Muscle of leg (tissue), 3 donors: ENCODE measurements at regions not wholly inside any gene's neighbourhood (a gene's known extent, or its start where the extent isn't known, plus 50 kb on each side); places are given as distances from the start of the nearest gene placed in this dataset.
"Not testable (repeated sequence)": the region's sequence is repeated elsewhere in the genome, so short reads cannot be mapped to it uniquely, and the experiment has no call there.

ENCODE experiments used
- DNase-seq: peaks from one replicate; pipeline ENCODE4 v3.0.0; 2013
- H3K27ac ChIP-seq: one replicate; pipeline ENCODE4 v1.5.1; 2013; ENCODE audit warnings: mild to moderate bottlenecking, low read length, control low read depth
- H3K27me3 ChIP-seq: one replicate; pipeline ENCODE4 v1.6.1; 2013; ENCODE audit warnings: low read length; ENCODE audit not compliant: control insufficient read depth, insufficient read depth
- H3K36me3 ChIP-seq: one replicate; pipeline ENCODE4 v1.6.1; 2013; ENCODE audit warnings: low read length; ENCODE audit not compliant: control insufficient read depth, insufficient read depth
- H3K4me1 ChIP-seq: one replicate; pipeline ENCODE4 v1.6.1; 2013; ENCODE audit warnings: low read length; ENCODE audit not compliant: control insufficient read depth, insufficient read depth
- H3K4me3 ChIP-seq: one replicate; pipeline ENCODE4 v1.5.1; 2013; ENCODE audit warnings: low read length, control low read depth
- H3K9me3 ChIP-seq: replicated peaks from 2 replicates; pipeline ENCODE4 v1.6.1; 2013; ENCODE audit warnings: low read depth, low read length; ENCODE audit not compliant: control insufficient read depth
- WGBS: methylation state at CpG from one replicate; pipeline ENCODE4 v1.1.5; 2013; ENCODE audit warnings: missing lambda C conversion rate; ENCODE audit not compliant: insufficient coverage; 5-methylcytosine and 5-hydroxymethylcytosine counted together

DNA sequence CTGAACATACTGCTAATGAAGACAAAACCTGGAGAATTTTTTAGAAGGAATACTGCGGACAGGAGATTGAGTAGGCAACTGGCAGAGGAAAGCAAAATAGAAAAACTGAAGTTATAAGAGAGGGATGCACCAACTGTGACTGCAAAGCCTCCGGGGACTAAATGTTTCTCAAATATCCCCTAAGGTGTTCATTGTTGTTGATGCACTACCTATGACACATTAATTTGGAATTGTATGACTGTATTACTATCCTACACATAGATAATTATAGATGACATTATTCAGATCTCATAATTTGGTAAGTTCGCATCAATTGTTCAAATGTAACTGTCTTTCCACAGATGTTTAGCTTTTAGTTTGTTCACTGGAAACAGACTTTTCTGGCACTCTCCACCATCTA, 341.1 kb downstream of the MMUT start:
- H3K27me3 ChIP-seq: no peaks in the 10 kb centered on the region
- H3K4me1 ChIP-seq: no peaks in the 10 kb centered on the region
- no CpG with 5 or more reads among the region's 3 CpGs for WGBS
- no peaks in the 10 kb centered on the region for H3K9me3 ChIP-seq
- no peak for DNase-seq
- H3K36me3 ChIP-seq: no peaks in the 10 kb centered on the region
- no peak overlapping the region for H3K4me3 ChIP-seq
- H3K27ac ChIP-seq: no peak overlapping the region

DNA sequence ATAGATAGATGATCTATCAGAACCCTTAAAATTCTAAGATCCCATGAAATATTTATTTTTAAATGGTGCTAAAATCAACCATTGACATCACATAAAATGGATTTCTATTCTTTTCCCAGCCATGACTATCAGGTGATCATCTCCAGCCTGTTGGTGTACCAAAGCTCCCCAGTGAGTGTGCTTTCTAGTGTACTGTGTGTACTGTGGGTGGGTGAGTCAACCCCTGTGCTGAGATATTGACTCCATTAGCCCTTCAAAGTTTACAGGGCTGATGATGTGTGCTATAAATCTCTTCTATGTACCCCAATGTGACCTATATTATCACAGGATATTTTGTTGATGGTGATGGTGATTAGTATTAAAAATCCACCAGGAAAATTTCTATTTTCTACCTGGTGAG, 344.6 kb downstream of the MMUT start:
- H3K9me3 ChIP-seq: no peaks in the 10 kb centered on the region
- no peak overlapping the region for H3K27ac ChIP-seq
- no peaks in the 10 kb centered on the region for H3K36me3 ChIP-seq
- DNase-seq: no peak
- no peaks in the 10 kb centered on the region for H3K27me3 ChIP-seq
- no peak overlapping the region for H3K4me3 ChIP-seq
- no peaks in the 10 kb centered on the region for H3K4me1 ChIP-seq

DNA sequence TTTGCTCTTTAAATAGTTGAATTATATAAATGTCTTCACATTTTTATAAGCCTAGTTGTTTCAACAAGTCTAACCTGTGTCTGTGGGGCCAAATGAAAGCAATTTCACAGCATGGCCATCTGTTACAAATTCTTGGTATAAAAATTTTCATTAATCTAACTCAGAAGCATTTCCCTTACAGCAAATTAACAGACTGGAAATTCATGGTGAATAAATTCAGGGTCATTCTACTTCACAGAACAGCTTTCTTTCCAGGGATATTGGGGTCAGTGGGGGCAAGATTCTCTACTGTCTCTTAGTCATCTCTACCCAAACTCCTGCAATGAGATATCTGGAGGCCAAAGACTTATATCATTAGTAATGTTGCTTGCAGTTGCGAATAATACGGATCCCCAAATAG, 352.1 kb downstream of the MMUT start:
- Histone ChIP-seq H3K9me3 (no peaks in the 10 kb centered on the region), H3K27ac (no peak overlapping the region), H3K27me3 (no peaks in the 10 kb centered on the region), H3K4me3 (no peak overlapping the region), H3K36me3 (no peaks in the 10 kb centered on the region), H3K4me1 (no peaks in the 10 kb centered on the region)
- WGBS: no CpG with 5 or more reads among the region's 2 CpGs
- no peak for DNase-seq

DNA sequence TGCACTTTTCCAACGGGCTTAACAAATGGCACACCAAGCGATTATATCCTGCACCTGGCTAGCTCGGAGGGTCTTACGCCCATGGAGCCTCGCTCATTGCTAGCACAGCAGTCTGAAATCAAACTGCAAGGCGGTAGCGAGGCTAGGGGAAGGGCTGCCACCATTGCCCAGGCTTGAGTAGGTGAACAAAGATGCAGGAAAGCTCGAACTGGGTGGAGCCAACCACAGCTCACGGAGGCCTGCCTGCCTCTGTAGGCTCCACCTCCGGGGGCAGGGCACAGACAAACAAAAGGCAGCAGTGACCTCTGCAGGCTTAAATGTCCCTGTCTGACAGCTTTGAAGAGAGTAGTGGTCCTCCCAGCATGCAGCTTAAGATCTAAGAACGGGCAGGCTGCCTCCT, 365.4 kb downstream of the MMUT start:
- H3K4me1 ChIP-seq, H3K27ac ChIP-seq, H3K4me3 ChIP-seq, H3K36me3 ChIP-seq, H3K9me3 ChIP-seq, H3K27me3 ChIP-seq, DNase-seq: not testable (repeated sequence)
- WGBS: 87% methylated on average over 11 of the region's 11 CpGs

DNA sequence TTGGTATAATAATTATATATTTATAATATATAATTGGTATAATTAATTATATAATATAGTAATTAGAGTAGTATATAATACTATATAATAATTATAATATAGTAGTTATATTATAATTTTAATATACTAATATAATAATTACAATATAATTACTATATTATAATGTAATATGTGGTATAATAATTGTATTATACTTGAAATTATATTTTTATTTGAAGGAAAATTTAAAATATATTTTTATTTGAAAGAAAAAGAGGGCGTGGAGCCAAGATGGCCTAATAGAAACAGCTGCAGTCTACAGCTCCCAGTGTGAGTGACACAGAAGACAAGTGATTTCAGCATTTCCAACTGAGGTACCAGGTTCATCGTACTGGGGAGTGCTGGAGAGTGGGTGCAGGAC, 365.9 kb downstream of the MMUT start:
- H3K27ac ChIP-seq: no peak overlapping the region
- no peaks in the 10 kb centered on the region for H3K36me3 ChIP-seq
- H3K9me3 ChIP-seq: peaks cover 4% of the 10 kb centered on the region
- H3K27me3 ChIP-seq: no peaks in the 10 kb centered on the region
- no peak for DNase-seq
- H3K4me3 ChIP-seq: no peak overlapping the region
- 86% methylated on average over 1 of the region's 2 CpGs for WGBS
- H3K4me1 ChIP-seq: no peaks in the 10 kb centered on the region

DNA sequence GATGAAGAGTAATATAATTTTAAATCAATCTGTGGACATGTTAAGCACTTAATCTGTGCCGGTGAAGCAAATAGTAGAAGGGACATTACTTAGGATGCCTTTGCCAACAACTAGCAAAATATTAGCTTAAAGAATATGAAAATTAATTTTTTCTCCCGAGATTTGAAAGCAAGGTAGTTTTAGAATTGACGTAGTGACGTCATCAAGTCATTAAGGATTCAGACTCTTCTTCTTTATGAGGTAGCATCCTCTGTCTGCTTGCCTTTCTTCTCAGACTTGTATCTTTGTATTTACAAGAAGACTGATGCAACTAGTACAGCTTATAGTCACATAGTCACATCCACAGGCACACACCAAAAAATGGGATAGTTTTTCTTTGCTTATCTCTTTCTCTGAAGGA, 374.4 kb downstream of the MMUT start:
- Histone ChIP-seq H3K27me3 (no peaks in the 10 kb centered on the region), H3K4me3 (no peak overlapping the region), H3K36me3 (no peaks in the 10 kb centered on the region), H3K9me3 (no peaks in the 10 kb centered on the region), H3K27ac (no peak overlapping the region), H3K4me1 (no peaks in the 10 kb centered on the region)
- no peak for DNase-seq
- WGBS: no CpG with 5 or more reads among the region's 4 CpGs

DNA sequence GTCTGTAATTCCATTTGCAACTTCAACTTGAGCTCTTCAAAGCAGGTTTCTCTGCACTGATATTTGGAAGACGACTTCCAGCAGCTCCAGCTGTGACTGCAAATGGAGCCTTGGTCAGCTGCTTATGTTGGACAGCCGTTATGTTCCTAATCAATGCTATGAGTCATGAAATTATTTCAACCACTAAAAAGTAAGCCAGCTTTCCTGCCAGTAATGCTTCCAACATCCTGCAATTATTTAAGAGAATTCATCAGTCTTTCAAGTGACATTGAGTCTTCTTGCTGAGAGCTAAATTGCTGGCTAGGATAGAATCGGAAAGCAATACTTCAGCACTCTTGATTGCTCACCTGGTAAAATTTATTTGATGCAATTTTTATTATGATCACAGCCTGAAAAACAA, 375.7 kb downstream of the MMUT start:
- H3K27me3 ChIP-seq: no peaks in the 10 kb centered on the region
- no peaks in the 10 kb centered on the region for H3K4me1 ChIP-seq
- H3K9me3 ChIP-seq: no peaks in the 10 kb centered on the region
- no peak overlapping the region for H3K27ac ChIP-seq
- peak; percentile 17 for DNase-seq
- H3K36me3 ChIP-seq: no peaks in the 10 kb centered on the region
- WGBS: no CpG with 5 or more reads among the region's 3 CpGs
- no peak overlapping the region for H3K4me3 ChIP-seq

DNA sequence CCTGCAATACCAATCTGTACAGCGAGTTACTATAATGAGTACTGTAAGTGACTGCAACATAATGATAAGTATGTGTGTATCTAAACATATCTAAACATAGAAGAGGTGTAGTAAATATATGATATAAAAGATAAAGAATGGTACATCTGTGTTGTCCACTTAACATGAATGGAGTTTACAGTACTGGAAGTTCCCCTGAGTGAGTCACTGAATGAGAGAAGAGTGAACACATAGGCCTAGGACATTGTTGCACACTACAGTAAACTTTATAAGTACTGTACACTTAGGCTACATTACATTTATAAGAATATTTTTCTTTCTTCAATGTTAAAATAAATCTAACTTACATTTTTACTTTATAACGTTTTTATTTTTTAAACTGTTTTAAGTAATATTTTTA, 380.4 kb downstream of the MMUT start:
- no peak for DNase-seq
- Histone ChIP-seq H3K4me1 (no peaks in the 10 kb centered on the region), H3K4me3 (no peak overlapping the region), H3K9me3 (no peaks in the 10 kb centered on the region), H3K36me3 (no peaks in the 10 kb centered on the region), H3K27me3 (no peaks in the 10 kb centered on the region), H3K27ac (no peak overlapping the region)
- no CpG with 5 or more reads among the region's 2 CpGs for WGBS

DNA sequence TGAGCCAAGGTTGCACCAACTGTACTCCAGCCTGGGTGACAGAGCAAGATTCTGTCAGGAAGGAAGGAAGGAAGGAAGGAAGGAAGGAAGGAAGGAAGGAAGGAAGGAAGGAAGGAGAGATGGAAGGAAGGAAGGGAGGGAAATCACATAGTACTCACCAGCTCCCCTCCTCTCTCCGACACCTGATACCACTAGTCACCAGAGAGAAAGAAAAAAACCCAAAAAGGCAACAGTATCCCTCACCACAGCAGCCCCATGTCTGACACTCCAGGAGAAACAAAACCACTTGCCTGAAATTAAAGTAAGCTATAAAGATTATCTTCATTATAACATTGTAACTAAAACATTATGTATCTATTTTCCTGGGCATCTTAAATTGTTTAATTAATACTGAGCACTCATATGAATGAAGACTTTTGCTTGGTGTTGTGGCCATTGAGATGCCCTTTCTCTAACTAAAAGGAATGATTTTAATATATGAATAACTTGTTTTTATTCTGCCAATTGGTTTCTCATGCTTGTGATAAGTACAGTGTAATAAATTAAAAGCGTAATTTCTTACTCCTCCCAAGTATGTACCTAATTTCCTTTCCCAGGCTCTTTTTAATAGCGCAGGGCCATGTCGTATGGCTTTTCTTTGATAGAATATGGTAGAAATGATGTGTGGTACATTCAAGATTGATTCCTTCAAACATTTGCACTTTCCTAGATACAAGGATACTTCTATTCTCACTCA, 390.0 kb downstream of the MMUT start:
- WGBS: no CpG with 5 or more reads among the region's 4 CpGs

DNA sequence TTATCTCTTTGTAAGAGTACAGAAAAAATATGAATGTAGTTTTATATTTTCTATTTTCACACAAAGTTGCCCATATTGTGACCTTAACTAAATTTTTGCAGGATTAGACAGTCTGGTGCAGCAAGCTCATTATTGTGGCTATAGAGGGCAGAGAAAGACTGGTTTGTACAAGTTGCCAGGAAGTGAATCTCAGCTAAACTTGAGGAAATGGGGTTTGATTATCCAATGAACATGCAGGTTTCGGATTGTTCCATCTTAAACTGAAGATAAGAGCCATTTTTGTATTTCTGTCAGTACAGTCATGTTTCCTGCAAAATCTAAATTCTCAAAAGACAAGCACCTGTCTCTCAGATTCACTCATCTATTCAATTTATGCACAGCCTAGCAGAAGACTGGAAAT, 390.9 kb downstream of the MMUT start:
- H3K9me3 ChIP-seq: no peaks in the 10 kb centered on the region
- no peak for DNase-seq
- no peak overlapping the region for H3K4me3 ChIP-seq
- no peaks in the 10 kb centered on the region for H3K36me3 ChIP-seq
- no peaks in the 10 kb centered on the region for H3K4me1 ChIP-seq
- H3K27me3 ChIP-seq: no peaks in the 10 kb centered on the region
- no CpG with 5 or more reads among the region's 1 CpG for WGBS
- no peak overlapping the region for H3K27ac ChIP-seq

More for the DNA sequence above, 390.0 kb downstream of the MMUT start:
- Histone ChIP-seq H3K9me3 (no peaks in the 10 kb centered on the region), H3K4me1 (no peaks in the 10 kb centered on the region), H3K4me3 (no peak overlapping the region), H3K36me3 (no peaks in the 10 kb centered on the region), H3K27me3 (no peaks in the 10 kb centered on the region), H3K27ac (no peak overlapping the region)
- DNase-seq: no peak

DNA sequence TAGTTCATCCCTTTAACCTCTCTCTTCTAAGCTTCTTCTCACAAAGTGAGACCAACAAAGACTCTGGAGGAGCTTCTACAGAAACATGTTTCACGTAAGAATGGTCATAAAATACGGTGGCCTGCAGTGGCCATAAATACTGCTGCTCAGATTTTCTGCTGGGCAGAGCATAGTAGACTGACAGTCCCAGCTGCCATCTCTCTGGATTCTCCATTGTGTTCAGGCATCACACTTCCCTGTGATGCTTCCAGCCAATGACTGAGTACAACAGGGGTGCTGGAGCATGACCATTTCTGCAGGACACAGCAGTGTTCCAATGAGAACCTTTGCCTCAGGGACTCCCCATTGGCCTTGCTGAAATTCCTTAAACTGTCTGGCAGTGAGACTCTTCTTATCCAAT, 392.6 kb downstream of the MMUT start:
- no peak overlapping the region for H3K4me3 ChIP-seq
- DNase-seq: no peak
- no peaks in the 10 kb centered on the region for H3K4me1 ChIP-seq
- no peaks in the 10 kb centered on the region for H3K27me3 ChIP-seq
- H3K27ac ChIP-seq: no peak overlapping the region
- H3K9me3 ChIP-seq: no peaks in the 10 kb centered on the region
- no peaks in the 10 kb centered on the region for H3K36me3 ChIP-seq
- 62% methylated on average over 2 of the region's 2 CpGs for whole genome bisulfite sequencing
